HG03520 (cell line): ENCODE measurements at regions not wholly inside any gene's neighbourhood (a gene's known extent, or its start where the extent isn't known, plus 50 kb on each side); places are given as distances from the start of the nearest gene placed in this dataset.
"Not testable (repeated sequence)": the region's sequence is repeated elsewhere in the genome, so short reads cannot be mapped to it uniquely, and the experiment has no call there.

Experiments
- ATAC-seq: cut with Tn5 transposase; IDR thresholded peaks from one replicate; pipeline ENCODE4 v1.9.1; 2021; ENCODE audit warnings: mild to moderate bottlenecking, moderate library complexity; ENCODE audit not compliant: unreplicated experiment

- ATAC-seq = no peak
Observed at GRCh38 chr10:28387140-28387539, 84.3 kb upstream of the MPP7 start.

GRCh38 chr10:28391283-28391682 lies 88.4 kb upstream of the MPP7 start:
- no peak for ATAC-seq

GRCh38 chr10:28393956-28394568 lies 91.2 kb upstream of the MPP7 start:
- ATAC-seq = peak; percentile 79

- ATAC-seq = no peak
Observed at GRCh38 chr10:28396331-28396730, 93.5 kb upstream of the MPP7 start.

GRCh38 chr10:28397229-28397628 lies 94.4 kb upstream of the MPP7 start:
- ATAC-seq = no peak

- ATAC-seq = no peak
Observed at GRCh38 chr10:28400176-28400575, 97.3 kb upstream of the MPP7 start.

GRCh38 chr10:28400681-28401080 lies 97.8 kb upstream of the MPP7 start:
- ATAC-seq = no peak

- not testable (repeated sequence) for ATAC-seq
Observed at GRCh38 chr10:28402611-28403073, 99.8 kb upstream of the MPP7 start.

GRCh38 chr10:28403090-28403489 lies 100.2 kb upstream of the MPP7 start:
- ATAC-seq = no peak

GRCh38 chr10:28408237-28408777 lies 105.4 kb upstream of the MPP7 start:
- no peak for ATAC-seq

GRCh38 chr10:28410420-28411135 lies 107.7 kb upstream of the MPP7 start:
- no peak for ATAC-seq

GRCh38 chr10:28411136-28411460 lies 108.2 kb upstream of the MPP7 start:
- ATAC-seq = no peak

GRCh38 chr10:28411648-28412047 lies 108.8 kb upstream of the MPP7 start:
- ATAC-seq = peak; percentile 77

- no peak for ATAC-seq
Observed at GRCh38 chr10:28418069-28418468, 114.8 kb upstream of the WAC start.

GRCh38 chr10:28425422-28425821 lies 107.5 kb upstream of the WAC start:
- ATAC-seq = no peak

- no peak for ATAC-seq
Observed at GRCh38 chr10:28426392-28427159, 106.3 kb upstream of the WAC start.

GRCh38 chr10:28427376-28427775 lies 105.5 kb upstream of the WAC start:
- ATAC-seq = no peak

- ATAC-seq = no peak
Observed at GRCh38 chr10:28429045-28429444, 103.9 kb upstream of the WAC start.

- no peak for ATAC-seq
Observed at GRCh38 chr10:28429573-28430216, 103.2 kb upstream of the WAC start.

- no peak for ATAC-seq
Observed at GRCh38 chr10:28431139-28431538, 101.8 kb upstream of the WAC start.

- ATAC-seq = no peak
Observed at GRCh38 chr10:28432210-28432676, 100.7 kb upstream of the WAC start.
